Activated naive CD8-positive, alpha-beta T cell treated with anti-CD3 and anti-CD28 coated beads, Interleukin-2, amount 50 U/mL, for 16 hours (primary cell): ENCODE measurements at regions not wholly inside any gene's neighbourhood (a gene's known extent, or its start where the extent isn't known, plus 50 kb on each side); places are given as distances from the start of the nearest gene placed in this dataset.
"Not testable (repeated sequence)": the region's sequence is repeated elsewhere in the genome, so short reads cannot be mapped to it uniquely, and the experiment has no call there.

Experiments
- DNase-seq: peaks from one replicate; pipeline ENCODE4 v3.0.0-alpha.2; 2020; ENCODE audit warnings: low read depth, low spot score

DNA sequence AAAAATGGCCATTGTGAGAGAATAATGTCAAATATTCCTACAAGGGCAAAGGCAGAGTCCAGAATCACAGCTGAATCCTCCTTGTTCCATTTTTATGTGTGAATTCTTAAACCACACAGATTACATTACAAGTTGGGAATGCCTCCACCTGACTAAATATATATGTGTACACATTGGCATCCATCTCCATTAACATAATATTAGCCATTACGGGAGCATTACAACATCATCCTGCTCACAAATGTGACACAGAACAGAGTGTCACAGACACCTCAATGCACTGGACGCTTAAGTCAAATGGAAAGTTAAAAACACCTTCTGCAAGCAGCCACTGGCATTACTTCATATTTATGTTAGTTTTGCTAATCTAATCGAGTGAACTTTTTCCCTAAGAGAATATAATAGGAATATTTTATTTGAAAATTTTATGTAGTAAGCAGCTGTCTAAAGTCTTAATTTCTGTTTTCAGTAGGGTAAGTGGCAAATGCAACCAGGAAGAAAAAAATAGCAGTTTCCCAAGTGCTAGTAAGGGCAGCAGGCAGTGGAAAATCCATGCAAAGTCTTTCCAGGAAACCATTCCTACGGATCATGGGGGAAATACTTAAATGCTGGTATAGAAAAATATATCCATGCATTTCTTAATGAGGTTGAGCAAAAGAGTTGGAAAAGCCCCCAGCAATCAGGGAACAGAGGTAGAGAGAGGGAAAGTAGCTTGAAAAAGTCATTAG, 255.6 kb downstream of the OSR1 start:
- no peak for DNase-seq

DNA sequence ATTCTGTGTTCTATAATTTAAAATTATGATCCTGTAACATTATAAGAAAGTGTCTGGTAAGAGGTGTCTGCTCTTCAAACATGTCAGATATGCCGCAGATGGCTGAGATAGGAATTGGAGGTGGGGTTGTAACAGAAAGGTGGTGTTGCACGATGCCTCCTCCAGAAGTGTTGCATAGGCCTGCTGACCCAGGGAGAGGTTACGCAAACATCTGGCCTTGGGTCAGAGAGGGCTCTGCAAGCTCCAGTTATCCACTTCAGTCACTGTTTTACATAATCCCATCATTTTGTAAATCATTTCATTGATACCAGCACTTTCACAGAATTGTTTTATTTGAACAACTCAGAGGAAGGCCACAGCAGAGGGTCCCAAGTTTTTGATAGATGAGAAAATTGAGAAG, 256.5 kb downstream of the OSR1 start:
- no peak for DNase-seq

- no peak for DNase-seq
These were observed 257.9 kb downstream of the OSR1 start for GRCh38 chr2:19100570-19100969.

- no peak for DNase-seq
These were observed 259.2 kb downstream of the OSR1 start for GRCh38 chr2:19099181-19099580.

- DNase-seq, result no peak
These were observed 259.8 kb downstream of the OSR1 start for GRCh38 chr2:19098467-19099160.

- not testable (repeated sequence) for DNase-seq
These were observed 268.9 kb downstream of the OSR1 start for GRCh38 chr2:19089476-19089875.

GRCh38 chr2:19086231-19086651, 272.2 kb downstream of the OSR1 start:
- DNase-seq, result no peak

- no peak for DNase-seq
These were observed 279.7 kb downstream of the OSR1 start for GRCh38 chr2:19078709-19079108.

DNA sequence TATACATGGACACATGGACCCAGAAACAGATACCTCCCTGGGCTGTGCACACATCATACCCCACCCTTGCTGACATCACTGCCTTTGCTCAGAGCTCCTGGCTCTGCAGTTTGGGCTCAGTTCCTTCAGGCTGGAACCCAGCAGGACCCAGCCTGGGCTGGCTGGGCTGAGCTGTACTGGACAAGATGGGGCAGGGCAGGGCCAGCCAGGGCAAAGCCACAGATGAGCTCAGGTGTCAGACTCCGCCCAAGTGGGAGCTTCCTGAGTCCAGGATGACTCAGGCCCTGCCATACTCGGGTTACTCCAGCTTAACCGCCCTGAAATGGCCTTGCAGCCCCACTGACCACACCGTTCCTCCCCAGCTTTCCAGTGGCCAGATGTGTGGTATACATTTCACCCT, 284.9 kb downstream of the OSR1 start:
- no peak for DNase-seq

DNA sequence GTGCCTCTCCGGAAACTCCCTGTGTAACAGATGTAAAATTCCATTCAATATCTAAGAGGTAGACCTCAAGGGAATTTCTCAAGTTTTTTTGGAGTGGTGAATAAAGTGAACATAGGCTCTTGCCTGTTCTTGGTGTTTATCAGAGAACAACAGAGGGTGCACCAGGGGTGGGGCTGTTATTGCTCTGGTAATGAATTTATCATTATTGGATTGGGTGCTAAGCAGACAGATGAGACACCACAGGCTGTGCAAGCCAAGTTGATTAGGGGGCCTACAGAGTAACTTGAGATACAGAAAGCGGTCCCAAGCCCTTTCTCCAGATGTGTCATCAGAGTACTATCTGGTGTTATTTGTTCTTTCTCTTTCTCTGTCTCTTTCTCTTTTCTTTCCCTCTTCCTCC, 286.3 kb downstream of the OSR1 start:
- DNase-seq, result no peak

- DNase-seq, result no peak
These were observed 287.5 kb downstream of the OSR1 start for GRCh38 chr2:19070886-19071285.

DNA sequence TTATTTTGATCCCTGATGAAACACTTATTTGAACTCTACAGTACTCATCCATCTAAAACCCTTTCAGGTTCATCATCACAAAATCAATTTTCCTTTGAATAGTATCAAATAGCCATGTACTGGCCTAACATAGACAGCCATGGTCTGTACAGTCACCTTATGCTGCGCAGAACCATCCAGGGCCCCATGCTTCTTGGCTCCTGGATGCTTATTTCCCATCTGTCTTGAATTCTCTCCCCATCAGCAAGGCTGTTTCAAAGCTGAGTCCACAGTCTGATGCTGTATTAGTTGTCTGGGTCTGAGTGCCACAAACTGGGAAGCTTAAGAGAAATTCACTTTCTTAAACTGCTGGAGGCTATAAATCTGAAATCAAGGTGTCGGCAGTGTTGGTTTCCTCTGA, 290.2 kb downstream of the OSR1 start:
- DNase-seq, result no peak

GRCh38 chr2:19062370-19062769, 296.1 kb downstream of the OSR1 start:
- no peak for DNase-seq

- DNase-seq, result no peak
These were observed 299.3 kb downstream of the OSR1 start for GRCh38 chr2:19059076-19059475.

DNA sequence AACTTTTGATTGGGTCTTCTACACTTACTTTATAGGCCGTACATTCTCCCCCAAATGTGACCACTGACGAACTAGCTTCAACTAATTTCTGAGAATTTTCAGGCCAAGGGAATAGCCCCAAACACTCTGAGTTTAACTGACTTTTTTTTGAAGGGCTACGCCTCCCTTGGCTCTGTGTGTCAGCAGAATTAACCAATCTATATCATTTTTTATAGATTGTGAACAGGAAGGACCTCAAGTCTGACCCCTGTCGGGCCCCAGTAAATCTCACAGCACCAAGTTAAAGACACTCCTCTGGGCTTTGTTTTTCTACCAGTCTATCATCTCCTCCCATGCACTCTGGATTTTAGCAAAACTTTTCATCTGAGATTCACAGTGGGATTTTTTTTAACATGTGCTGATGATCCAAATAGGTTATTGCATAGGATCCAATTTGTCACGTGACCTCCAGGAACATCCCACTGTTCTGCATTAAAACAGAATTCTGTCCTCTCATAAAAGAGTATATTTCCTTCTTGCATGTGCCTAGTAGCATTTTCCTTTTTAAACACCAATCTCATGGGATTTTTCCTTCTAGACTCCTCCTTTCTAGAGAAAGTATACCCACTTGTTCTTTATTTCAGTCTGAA, 307.1 kb downstream of the OSR1 start:
- no peak for DNase-seq

DNA sequence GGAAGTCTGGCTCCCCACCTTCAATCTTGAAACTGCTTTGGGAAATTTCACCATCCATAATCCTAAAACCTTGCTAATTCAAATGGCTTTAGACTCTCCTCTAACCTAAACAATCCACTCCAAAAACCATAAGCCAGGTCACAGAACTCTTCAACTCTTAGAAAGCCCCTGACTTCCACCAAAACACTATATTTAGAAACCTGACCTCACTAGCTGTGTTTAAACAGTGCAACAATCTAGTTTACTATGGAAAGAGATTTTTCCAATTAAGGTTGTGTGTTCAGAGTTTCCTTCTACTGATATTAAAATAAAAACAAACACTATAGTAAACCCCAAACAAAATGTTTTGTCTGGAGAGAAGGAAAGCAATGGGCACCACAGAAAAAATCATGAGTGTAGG, 308.1 kb downstream of the OSR1 start:
- DNase-seq, result no peak

- DNase-seq, result no peak
These were observed 309.7 kb downstream of the OSR1 start for GRCh38 chr2:19048593-19049266.

- no peak for DNase-seq
These were observed 311.2 kb downstream of the OSR1 start for GRCh38 chr2:19046986-19047780.

GRCh38 chr2:19045151-19045550, 313.3 kb downstream of the OSR1 start:
- DNase-seq, result no peak

DNA sequence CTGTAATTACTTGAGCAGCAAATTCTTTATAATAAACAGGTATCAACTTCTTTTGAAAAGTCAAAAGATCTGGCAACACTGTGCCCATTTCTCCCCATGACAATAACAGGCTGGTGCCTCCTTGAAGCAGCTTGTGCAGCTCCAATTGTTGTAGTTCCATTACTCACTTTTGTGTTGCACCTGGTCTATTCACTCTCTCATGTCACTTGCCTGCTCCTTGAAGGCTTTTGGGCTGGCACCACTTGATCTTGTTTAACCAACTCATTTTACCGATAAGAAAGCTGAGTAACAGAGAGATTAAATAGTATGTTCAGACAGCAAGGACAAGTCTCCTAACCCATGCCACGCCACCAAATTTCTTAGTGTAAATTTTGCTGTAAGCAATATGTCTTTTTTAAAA, 314.5 kb downstream of the OSR1 start:
- DNase-seq, result no peak

- no peak for DNase-seq
These were observed 316.9 kb downstream of the OSR1 start for GRCh38 chr2:19041434-19042041.
